SK-N-SH (cell line): ENCODE measurements at regions not wholly inside any gene's neighbourhood (a gene's known extent, or its start where the extent isn't known, plus 50 kb on each side); places are given as distances from the start of the nearest gene placed in this dataset.

Source experiments
- CHD2 ChIP-seq: fragments of 150-350 bp; IDR thresholded peaks from 2 replicates; pipeline ENCODE4 v1.6.1; 2018; ENCODE audit warnings: low read length; ENCODE audit not compliant: partially characterized antibody
- ELF1 ChIP-seq: IDR thresholded peaks from 2 replicates; pipeline ENCODE4 v1.4.0; 2012
- EP300 ChIP-seq, 2 experiments: IDR thresholded peaks; 2 replicates each; pipeline versions ENCODE4 v1.4.0 to v1.6.1; 2012; ENCODE audit warnings: borderline replicate concordance in 1 of 2, low read depth in 1 of 2, low read length in 1 of 2
- EZH2phosphoT487 ChIP-seq: fragments of 200-600 bp; sonication (generic); IDR thresholded peaks from 2 replicates; pipeline ENCODE4 v1.6.1; 2017; ENCODE audit warnings: low read depth, mixed run types, mild to moderate bottlenecking, antibody characterized with exemption, moderate library complexity, borderline replicate concordance
- MXI1 ChIP-seq: IDR thresholded peaks from 2 replicates; pipeline ENCODE4 v1.6.1; 2012; ENCODE audit warnings: mild to moderate bottlenecking, low read depth, low read length, improper control_type of control experiment
- NFIC ChIP-seq: IDR thresholded peaks from 2 replicates; pipeline ENCODE4 v1.4.0; 2012; ENCODE audit warnings: borderline replicate concordance
- RCOR1 ChIP-seq: fragments of 150-350 bp; IDR thresholded peaks from 2 replicates; pipeline ENCODE4 v1.6.1; 2017; ENCODE audit warnings: antibody characterized with exemption, low read length
- SIN3A ChIP-seq: IDR thresholded peaks from 2 replicates; pipeline ENCODE4 v1.6.1; 2012; ENCODE audit warnings: low read depth, mild to moderate bottlenecking, low read length, moderate library complexity, borderline replicate concordance
- SMC3 ChIP-seq: IDR thresholded peaks from 2 replicates; pipeline ENCODE4 v1.6.1; 2012; ENCODE audit warnings: low read depth, low read length, improper control_type of control experiment
- TEAD4 ChIP-seq: IDR thresholded peaks from 2 replicates; pipeline ENCODE4 v1.4.0; 2012; ENCODE audit warnings: mild to moderate bottlenecking, borderline replicate concordance; ENCODE audit not compliant: insufficient read depth
- TF ChIP-seq, protein P1 (sequence below): fragments of 200-600 bp; sonication (generic); IDR thresholded peaks from 2 replicates; pipeline ENCODE4 v1.6.1; 2017; ENCODE audit warnings: antibody characterized with exemption, mild to moderate bottlenecking, moderate library complexity
- TF ChIP-seq, protein P2 (sequence below): IDR thresholded peaks from 2 replicates; pipeline ENCODE4 v1.6.1; 2012; ENCODE audit warnings: mild to moderate bottlenecking, low read depth, low read length, moderate library complexity
- TF ChIP-seq, protein P3 (sequence below): IDR thresholded peaks from 2 replicates; pipeline ENCODE4 v1.4.0; 2012; ENCODE audit warnings: low read depth

DNA sequence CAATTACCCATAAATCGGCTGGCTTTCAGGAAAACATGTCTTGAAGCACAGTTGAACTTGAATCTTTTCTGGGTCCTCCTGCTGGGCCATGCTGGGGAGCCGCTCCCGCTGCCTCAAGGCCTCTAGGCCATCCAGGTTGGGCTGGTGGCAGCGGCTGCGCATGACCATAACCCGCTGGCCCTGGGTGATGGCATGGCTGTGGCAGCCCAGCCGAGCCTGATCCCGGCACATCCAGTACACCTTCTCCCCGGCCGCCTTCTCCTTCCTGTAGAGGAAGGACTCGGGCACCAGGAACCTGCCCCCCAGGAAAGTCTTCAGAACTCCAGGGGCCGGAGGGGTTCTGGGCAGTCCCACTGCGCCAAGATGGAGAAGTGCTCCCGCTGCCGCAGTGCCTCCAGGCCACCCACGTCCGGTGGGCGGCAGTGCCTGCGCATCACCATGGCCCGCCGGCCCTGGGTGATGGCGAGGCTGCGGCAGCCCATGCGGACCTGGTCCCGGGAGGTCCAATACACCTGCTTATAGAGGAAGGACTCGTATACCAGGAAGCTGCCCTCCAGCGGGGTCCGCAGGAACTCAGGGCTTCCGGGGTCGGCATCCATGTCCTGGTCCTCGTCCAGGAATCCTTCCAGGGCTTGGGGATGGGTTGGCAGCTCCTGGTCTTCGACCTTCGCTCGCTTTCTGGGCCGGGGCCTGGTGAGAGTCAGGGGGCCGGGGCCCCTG, 84.3 kb upstream of the FXR1 start:
- TF ChIP-seq NFIC = no peak
- TF ChIP-seq EP300 (IDR thresholded peaks at IDR 0.05; ENCODE audit: borderline replicate concordance in 1 of 2, low read depth in 1 of 2, low read length in 1 of 2) = no peak
- TF ChIP-seq, protein P1, sequence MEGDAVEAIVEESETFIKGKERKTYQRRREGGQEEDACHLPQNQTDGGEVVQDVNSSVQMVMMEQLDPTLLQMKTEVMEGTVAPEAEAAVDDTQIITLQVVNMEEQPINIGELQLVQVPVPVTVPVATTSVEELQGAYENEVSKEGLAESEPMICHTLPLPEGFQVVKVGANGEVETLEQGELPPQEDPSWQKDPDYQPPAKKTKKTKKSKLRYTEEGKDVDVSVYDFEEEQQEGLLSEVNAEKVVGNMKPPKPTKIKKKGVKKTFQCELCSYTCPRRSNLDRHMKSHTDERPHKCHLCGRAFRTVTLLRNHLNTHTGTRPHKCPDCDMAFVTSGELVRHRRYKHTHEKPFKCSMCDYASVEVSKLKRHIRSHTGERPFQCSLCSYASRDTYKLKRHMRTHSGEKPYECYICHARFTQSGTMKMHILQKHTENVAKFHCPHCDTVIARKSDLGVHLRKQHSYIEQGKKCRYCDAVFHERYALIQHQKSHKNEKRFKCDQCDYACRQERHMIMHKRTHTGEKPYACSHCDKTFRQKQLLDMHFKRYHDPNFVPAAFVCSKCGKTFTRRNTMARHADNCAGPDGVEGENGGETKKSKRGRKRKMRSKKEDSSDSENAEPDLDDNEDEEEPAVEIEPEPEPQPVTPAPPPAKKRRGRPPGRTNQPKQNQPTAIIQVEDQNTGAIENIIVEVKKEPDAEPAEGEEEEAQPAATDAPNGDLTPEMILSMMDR = no peak
- TF ChIP-seq SMC3 = no peak
- TF ChIP-seq RCOR1 = no peak
- no peak for TF ChIP-seq TEAD4
- no peak for TF ChIP-seq EZH2phosphoT487
- TF ChIP-seq, protein P2, sequence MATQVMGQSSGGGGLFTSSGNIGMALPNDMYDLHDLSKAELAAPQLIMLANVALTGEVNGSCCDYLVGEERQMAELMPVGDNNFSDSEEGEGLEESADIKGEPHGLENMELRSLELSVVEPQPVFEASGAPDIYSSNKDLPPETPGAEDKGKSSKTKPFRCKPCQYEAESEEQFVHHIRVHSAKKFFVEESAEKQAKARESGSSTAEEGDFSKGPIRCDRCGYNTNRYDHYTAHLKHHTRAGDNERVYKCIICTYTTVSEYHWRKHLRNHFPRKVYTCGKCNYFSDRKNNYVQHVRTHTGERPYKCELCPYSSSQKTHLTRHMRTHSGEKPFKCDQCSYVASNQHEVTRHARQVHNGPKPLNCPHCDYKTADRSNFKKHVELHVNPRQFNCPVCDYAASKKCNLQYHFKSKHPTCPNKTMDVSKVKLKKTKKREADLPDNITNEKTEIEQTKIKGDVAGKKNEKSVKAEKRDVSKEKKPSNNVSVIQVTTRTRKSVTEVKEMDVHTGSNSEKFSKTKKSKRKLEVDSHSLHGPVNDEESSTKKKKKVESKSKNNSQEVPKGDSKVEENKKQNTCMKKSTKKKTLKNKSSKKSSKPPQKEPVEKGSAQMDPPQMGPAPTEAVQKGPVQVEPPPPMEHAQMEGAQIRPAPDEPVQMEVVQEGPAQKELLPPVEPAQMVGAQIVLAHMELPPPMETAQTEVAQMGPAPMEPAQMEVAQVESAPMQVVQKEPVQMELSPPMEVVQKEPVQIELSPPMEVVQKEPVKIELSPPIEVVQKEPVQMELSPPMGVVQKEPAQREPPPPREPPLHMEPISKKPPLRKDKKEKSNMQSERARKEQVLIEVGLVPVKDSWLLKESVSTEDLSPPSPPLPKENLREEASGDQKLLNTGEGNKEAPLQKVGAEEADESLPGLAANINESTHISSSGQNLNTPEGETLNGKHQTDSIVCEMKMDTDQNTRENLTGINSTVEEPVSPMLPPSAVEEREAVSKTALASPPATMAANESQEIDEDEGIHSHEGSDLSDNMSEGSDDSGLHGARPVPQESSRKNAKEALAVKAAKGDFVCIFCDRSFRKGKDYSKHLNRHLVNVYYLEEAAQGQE = no peak
- TF ChIP-seq ELF1 = no peak
- TF ChIP-seq, protein P3, sequence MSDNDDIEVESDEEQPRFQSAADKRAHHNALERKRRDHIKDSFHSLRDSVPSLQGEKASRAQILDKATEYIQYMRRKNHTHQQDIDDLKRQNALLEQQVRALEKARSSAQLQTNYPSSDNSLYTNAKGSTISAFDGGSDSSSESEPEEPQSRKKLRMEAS = no peak
- no peak for TF ChIP-seq CHD2
- no peak for TF ChIP-seq SIN3A
- TF ChIP-seq MXI1 = no peak
